HTR-8/SVneo (cell line): ENCODE measurements at regions not wholly inside any gene's neighbourhood (a gene's known extent, or its start where the extent isn't known, plus 50 kb on each side); places are given as distances from the start of the nearest gene placed in this dataset.
"Not testable (repeated sequence)": the region's sequence is repeated elsewhere in the genome, so short reads cannot be mapped to it uniquely, and the experiment has no call there.

Experiments
- DNase-seq: peaks from one replicate; pipeline ENCODE4 v3.0.0; 2011; ENCODE audit warnings: low spot score, mixed read lengths; ENCODE audit not compliant: insufficient read length
- FAIRE-seq: peaks from 2 replicates; lab custom pipeline; 2011; peaks lifted over from hg19 to GRCh38; lab: Jason Lieb, UNC

DNA sequence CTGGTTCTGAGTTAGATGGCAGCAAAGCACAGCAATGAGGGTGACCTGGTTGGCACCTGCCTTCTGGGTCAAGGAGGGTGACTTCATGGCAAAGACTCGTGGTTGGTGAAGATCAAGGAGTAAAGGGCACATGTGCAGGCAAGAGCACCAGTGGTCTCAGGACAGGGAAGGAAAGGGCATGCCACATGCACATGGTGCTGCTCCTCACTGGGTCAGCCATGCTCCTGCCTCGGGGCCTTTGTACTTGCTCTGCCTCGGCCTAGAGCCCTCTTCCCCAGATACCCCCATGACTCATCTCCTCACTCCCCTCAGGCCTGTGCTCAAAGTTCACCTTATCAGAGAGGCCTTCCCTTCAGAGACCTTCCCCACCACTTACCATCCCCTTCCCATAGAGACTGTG, 106.7 kb upstream of the KDM7A start:
- FAIRE-seq (no peak), DNase-seq (no peak)

- DNase-seq (no peak), FAIRE-seq (no peak)
Observed at GRCh38 chr7:140281960-140282359, 105.2 kb upstream of the KDM7A start.

DNA sequence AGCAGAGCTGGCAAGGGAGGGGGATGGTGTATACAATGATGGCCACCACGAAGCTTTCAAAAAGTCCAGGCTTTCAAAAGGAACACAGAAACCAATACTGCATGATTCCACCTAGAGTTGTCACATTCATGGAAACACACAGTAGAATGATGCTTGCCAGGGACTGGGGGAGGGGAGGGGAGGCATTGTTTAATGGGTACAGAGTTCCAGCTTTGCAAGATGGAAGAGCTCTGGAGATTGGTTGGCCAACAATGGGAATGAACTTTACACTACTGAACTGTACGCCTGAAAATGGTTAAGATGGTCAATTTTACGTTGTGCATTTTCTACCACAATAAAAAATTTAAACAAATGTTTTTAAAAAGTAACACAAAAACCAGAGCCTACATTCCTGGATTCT, 104.5 kb upstream of the KDM7A start:
- FAIRE-seq (no peak), DNase-seq (no peak)

GRCh38 chr7:140276001-140276400, 99.2 kb upstream of the KDM7A start:
- DNase-seq (no peak), FAIRE-seq (no peak)

DNA sequence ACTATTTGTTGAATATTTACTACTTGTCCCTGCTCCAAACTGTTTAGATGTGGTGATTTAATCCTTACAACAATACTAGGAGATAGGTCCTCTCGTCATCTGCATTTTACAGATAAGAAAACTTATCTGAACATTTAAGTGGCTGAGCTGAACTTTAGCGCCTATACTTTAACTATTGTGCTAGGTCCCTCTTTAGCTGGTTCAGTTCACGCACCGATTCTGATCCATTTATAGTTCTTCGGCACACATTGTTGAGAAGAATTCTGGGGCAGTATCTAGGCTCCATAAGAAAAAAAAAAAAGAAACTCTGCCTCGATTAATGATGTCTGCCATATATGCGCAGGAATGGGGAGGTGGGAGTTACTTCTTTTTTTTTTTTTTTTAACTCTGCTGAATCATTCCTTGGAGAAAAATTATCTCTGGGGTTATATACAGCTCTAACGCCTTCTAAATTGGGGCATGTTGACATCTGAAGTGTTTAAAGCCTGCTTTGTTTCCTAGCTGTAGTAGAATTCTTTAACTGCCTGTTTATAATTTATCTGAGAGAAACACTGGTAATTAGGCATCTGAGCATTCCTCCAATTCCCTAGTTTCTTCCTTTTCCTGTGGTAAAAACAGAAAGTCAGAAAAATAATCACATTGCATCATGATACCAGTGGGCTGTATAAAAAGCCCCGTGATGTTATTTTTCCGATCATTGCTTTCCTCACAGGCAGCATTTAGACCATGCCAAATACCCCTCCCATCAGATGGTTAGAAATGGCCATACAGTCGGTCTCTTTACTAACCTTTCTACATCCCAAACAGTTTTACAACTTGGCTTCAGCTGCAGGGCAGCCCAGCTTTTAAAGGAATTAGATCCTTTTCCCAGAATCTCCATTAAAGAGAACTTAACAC, 98.5 kb upstream of the KDM7A start:
- FAIRE-seq: no peak
- no peak for DNase-seq

DNA sequence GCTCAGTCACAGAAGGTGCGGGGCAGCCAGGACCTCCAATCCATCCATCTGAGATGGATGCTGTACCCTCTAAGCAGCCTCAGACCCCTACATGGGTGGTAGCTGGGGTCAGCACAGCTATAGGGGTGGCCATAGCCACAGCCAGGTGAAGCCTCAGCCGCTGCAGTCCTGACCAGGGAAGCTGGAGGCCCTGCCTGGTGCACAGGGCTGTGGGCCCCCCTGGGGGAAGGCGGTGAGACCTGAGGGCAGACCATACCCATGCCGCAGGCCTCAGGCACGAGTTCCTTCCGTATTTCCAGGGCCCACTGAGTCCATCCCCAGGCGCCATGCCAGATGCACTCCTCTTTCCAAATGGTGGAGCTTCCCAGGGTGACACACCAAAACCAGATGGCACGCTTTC, 96.6 kb upstream of the KDM7A start:
- no peak for FAIRE-seq
- DNase-seq: no peak

- not testable (repeated sequence) for FAIRE-seq, DNase-seq
Observed at GRCh38 chr7:140271643-140271968, 94.8 kb upstream of the KDM7A start.

- DNase-seq (no peak), FAIRE-seq (no peak)
Observed at GRCh38 chr7:140269004-140269638, 92.3 kb upstream of the KDM7A start.

- FAIRE-seq (no peak), DNase-seq (no peak)
Observed at GRCh38 chr7:140267381-140268226, 90.8 kb upstream of the KDM7A start.

DNA sequence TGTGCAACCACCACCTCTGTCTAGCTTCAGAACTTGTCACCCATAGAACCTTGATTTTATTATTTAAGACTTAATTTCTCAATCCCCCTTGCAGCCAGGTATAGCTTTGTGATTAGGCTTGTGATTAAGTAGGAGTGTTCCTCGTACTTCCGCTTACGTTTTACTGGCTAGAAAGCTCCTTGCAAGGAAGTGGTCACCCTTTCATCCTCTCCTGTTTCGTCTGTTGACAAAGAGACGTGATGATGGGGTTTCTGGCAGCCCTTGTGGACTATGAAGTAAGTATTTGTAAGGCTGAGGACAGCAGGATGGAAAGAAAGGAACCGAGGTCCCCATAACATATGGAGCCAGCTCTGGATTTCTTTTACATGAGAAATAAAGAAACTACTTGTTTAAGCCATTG, 86.5 kb upstream of the KDM7A start:
- DNase-seq (no peak), FAIRE-seq (no peak)

- FAIRE-seq (no peak), DNase-seq (no peak)
Observed at GRCh38 chr7:140262242-140262903, 85.6 kb upstream of the KDM7A start.

- FAIRE-seq (no peak), DNase-seq (no peak)
Observed at GRCh38 chr7:140261522-140261921, 84.7 kb upstream of the KDM7A start.

GRCh38 chr7:140261105-140261486, 84.3 kb upstream of the KDM7A start:
- FAIRE-seq (no peak), DNase-seq (no peak)

GRCh38 chr7:140260352-140261104, 83.7 kb upstream of the KDM7A start:
- no peak for DNase-seq
- FAIRE-seq: no peak

- not testable (repeated sequence) for FAIRE-seq, DNase-seq
Observed at GRCh38 chr7:140257278-140257677, 80.5 kb upstream of the KDM7A start.

- not testable (repeated sequence) for DNase-seq, FAIRE-seq
Observed at GRCh38 chr7:140254976-140255375, 78.2 kb upstream of the KDM7A start.

GRCh38 chr7:140249036-140249806, 72.4 kb upstream of the KDM7A start:
- FAIRE-seq (no peak), DNase-seq (no peak)

- no peak for DNase-seq
- FAIRE-seq: no peak
Observed at GRCh38 chr7:140247559-140247958, 70.8 kb upstream of the KDM7A start.

DNA sequence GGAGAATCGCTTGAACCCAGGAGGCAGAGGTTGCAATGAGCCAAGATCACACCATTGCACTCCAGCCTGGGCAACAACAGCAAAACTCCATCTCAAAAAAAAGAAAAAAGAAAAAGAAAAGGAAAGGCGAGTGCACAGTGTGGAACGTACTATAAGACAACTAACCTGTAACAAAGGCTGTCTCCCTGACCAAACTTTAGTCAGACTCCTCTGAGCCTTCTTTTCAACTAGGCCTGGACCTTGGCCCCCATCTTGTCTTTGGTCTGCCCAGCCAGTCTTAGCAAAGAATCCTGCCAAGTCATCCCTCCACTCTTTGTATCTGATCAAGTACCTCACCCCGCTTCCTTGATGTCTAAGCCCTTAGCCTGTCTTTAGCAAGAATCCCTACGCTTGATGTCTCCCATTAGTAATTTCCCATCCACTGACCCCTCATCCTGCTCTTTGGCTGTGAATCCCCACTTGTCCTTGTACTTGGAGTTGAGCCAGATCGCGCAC, 68.9 kb upstream of the KDM7A start:
- no peak for FAIRE-seq
- DNase-seq: no peak
